ENCODE measurements at regions not wholly inside any gene's neighbourhood (a gene's known extent, or its start where the extent isn't known, plus 50 kb on each side); places are given as distances from the start of the nearest gene placed in this dataset.
"Not testable (repeated sequence)": the region's sequence is repeated elsewhere in the genome, so short reads cannot be mapped to it uniquely, and the experiment has no call there.

GRCh38 chr5:50343715-50344114 is 97.4 kb downstream of the EMB start:
- no peak for DNase-seq (ENCODE audit: low read depth, low spot score)
- in situ Hi-C loops (cut with HindIII; ENCODE audit: low pct_unique_long_range_greater_than_20kb, low sequenced_read_pairs), result no loop called here

DNA sequence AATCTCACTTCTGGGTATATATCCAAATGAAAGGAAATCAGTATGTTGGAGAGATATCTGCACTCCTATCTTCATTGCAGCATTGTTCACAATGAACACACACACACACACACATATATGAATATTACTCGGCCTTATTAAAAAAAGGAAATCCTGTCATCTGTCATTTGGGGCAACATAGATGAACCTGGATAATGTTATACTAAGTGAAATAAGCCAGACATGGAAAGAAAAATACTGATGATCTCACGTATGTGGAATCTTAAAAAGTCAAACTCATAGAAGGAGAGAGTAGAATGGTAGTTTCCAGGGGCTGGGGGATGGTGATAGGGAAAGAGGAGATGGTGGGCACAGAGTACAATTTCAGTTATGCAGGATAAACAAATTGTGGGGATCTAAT is 100.3 kb downstream of the EMB start:
- no peak for DNase-seq (ENCODE audit: low read depth, low spot score)
- in situ Hi-C loops (cut with HindIII; ENCODE audit: low pct_unique_long_range_greater_than_20kb, low sequenced_read_pairs), result no loop called here

DNA sequence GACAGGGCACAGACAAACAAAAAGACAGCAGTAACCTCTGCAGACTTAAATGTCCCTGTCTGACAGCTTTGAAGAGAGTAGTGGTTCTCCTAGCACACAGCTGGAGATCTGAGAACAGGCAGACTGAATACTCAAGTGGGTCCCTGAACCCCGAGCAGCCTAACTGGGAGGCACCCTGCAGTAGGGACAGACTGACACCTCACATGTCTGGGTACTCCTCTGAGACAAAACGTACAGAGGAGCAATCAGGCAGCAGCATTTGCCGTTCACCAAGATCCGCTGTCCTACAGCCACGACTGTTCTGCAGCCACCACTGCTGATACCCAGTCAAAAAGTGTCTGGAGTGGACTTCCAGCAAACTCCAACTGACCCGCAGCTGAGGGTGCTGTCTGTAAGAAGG is 110.5 kb downstream of the EMB start:
- DNase-seq (ENCODE audit: low read depth, low spot score); in situ Hi-C loops (cut with HindIII; ENCODE audit: low pct_unique_long_range_greater_than_20kb, low sequenced_read_pairs): not testable (repeated sequence)

- in situ Hi-C loops (cut with HindIII; ENCODE audit: low pct_unique_long_range_greater_than_20kb, low sequenced_read_pairs), result no loop called here
These were observed 112.8 kb downstream of the EMB start for GRCh38 chr5:50328193-50328729.

GRCh38 chr5:50325237-50325832 is 115.8 kb downstream of the EMB start:
- peak; percentile 37 for DNase-seq (ENCODE audit: low read depth, low spot score)
- in situ Hi-C loops (cut with HindIII; ENCODE audit: low pct_unique_long_range_greater_than_20kb, low sequenced_read_pairs), result no loop called here

More at GRCh38 chr5:50328193-50328729, 112.8 kb downstream of the EMB start:
- no peak for DNase-seq (ENCODE audit: low read depth, low spot score)

GRCh38 chr5:50320131-50320749 is 120.8 kb downstream of the EMB start:
- peak; percentile 34 for DNase-seq (ENCODE audit: low read depth, low spot score)

GRCh38 chr5:50318220-50318619 is 122.9 kb downstream of the EMB start:
- in situ Hi-C loops (cut with HindIII; ENCODE audit: low pct_unique_long_range_greater_than_20kb, low sequenced_read_pairs), result no loop called here
- no peak for DNase-seq (ENCODE audit: low read depth, low spot score)

More at GRCh38 chr5:50320131-50320749, 120.8 kb downstream of the EMB start:
- in situ Hi-C loops (cut with HindIII; ENCODE audit: low pct_unique_long_range_greater_than_20kb, low sequenced_read_pairs), result no loop called here

DNA sequence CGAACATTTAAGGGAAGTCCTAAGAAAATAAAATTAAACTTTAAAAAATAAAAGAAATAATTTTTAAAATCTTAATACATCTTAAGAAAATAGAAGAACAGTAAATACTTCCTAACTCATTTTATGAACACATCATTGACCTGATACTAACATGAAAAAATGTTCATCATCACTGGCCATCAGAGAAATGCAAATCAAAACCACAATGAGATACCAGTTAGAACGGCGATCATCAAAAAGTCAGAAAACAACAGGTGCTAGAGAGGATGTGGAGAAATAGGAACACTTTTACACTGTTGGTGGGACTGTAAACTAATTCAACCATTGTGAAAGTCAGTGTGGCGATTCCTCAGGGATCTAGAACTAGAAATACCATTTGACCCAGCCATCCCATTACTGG is 134.6 kb downstream of the EMB start:
- in situ Hi-C loops (cut with HindIII; ENCODE audit: low pct_unique_long_range_greater_than_20kb, low sequenced_read_pairs); DNase-seq (ENCODE audit: low read depth, low spot score): not testable (repeated sequence)

GRCh38 chr5:50302815-50303490 is 138.1 kb downstream of the EMB start:
- DNase-seq (ENCODE audit: low read depth, low spot score), result no peak
- in situ Hi-C loops (cut with HindIII; ENCODE audit: low pct_unique_long_range_greater_than_20kb, low sequenced_read_pairs), result no loop called here

DNA sequence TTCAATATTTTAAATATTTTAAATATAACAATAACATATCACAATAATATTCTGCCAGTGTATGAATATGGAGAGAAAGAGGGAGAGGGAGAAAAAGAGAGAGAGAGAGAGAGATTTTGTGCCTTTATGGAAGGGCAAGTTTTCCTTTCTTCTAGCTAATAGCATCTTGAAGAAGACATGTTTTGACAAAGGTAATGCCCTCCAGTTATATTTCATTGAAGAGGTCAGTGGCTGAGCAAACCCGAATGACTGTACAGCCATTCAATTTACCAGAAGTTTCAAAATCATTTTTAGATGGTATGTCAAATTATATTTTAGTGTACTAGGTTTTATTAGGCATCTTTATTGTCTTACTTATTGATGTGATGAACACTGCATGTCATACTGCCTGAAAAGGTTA is 139.3 kb downstream of the EMB start:
- in situ Hi-C loops (cut with HindIII; ENCODE audit: low pct_unique_long_range_greater_than_20kb, low sequenced_read_pairs), result no loop called here
- no peak for DNase-seq (ENCODE audit: low read depth, low spot score)

- in situ Hi-C loops (cut with HindIII; ENCODE audit: low pct_unique_long_range_greater_than_20kb, low sequenced_read_pairs), result no loop called here
- no peak for DNase-seq (ENCODE audit: low read depth, low spot score)
These were observed 140.2 kb downstream of the EMB start for GRCh38 chr5:50300878-50301277.

GRCh38 chr5:50299896-50300295 is 141.2 kb downstream of the EMB start:
- in situ Hi-C loops (cut with HindIII; ENCODE audit: low pct_unique_long_range_greater_than_20kb, low sequenced_read_pairs), result no loop called here
- no peak for DNase-seq (ENCODE audit: low read depth, low spot score)

GRCh38 chr5:50292735-50293394 is 148.2 kb downstream of the EMB start:
- no peak for DNase-seq (ENCODE audit: low read depth, low spot score)
- in situ Hi-C loops (cut with HindIII; ENCODE audit: low pct_unique_long_range_greater_than_20kb, low sequenced_read_pairs), result no loop called here

- DNase-seq (ENCODE audit: low read depth, low spot score); in situ Hi-C loops (cut with HindIII; ENCODE audit: low pct_unique_long_range_greater_than_20kb, low sequenced_read_pairs): not testable (repeated sequence)
These were observed 160.6 kb downstream of the EMB start for GRCh38 chr5:50280461-50280860.
